GM06990 (cell line): ENCODE measurements at regions not wholly inside any gene's neighbourhood (a gene's known extent, or its start where the extent isn't known, plus 50 kb on each side); places are given as distances from the start of the nearest gene placed in this dataset.
"Not testable (repeated sequence)": the region's sequence is repeated elsewhere in the genome, so short reads cannot be mapped to it uniquely, and the experiment has no call there.

ENCODE experiments used
- DNase-seq: peaks from one replicate; pipeline ENCODE4 v3.0.0-alpha.2; 2011; ENCODE audit not compliant: insufficient read length; ENCODE audit errors: extremely low read depth
- H3K27me3 ChIP-seq: replicated peaks from 2 replicates; pipeline ENCODE4 v1.6.0; 2011; ENCODE audit warnings: low read length; ENCODE audit not compliant: control insufficient read depth, insufficient read depth
- H3K36me3 ChIP-seq: 2 replicates; pipeline ENCODE4 v1.5.1; 2011; ENCODE audit warnings: low read length; ENCODE audit not compliant: control insufficient read depth, insufficient read depth
- H3K4me3 ChIP-seq: replicated peaks from 2 replicates; pipeline ENCODE4 v1.5.1; 2011; ENCODE audit warnings: low read depth, mild to moderate bottlenecking, control low read depth, low read length
- TF ChIP-seq, protein P1 (sequence below): IDR thresholded peaks from 2 replicates; pipeline ENCODE4 v1.5.1; 2011; ENCODE audit warnings: low read length, control low read depth, mild to moderate bottlenecking, inconsistent platforms; ENCODE audit not compliant: insufficient read depth, poor library complexity, severe bottlenecking

DNA sequence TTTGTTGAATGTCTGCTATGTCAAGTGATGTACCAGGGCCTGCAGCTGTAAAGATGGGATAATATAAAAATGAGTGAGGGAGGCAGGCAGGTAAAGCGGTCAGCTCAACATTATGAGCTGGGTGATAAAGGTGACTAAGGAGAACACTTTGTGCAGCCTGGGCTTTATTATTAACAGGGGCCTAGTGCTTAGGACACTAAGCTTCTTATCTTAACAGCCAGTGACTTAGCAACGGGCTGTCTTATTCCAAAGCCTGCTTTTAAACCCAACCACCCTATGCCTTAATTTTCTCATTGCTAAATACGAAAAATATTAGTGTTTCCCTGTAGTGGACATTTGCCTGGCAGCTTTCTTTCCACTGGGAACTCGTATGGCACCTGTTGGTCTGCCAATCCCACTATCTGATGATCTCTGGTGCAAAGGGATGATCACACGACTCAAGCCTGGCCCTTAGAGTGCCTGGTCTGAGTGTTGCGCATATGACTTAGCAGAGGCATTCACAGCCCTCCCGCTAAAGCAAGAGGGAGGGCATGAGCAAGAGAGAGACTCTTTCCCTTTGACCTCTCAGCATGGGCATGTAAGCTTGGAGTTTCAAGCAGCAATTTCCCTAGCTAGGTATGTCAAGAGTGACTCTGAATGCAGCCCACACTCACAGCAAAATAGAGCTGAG is 98.6 kb upstream of the PAPPA2 start:
- H3K27me3 ChIP-seq: no peaks in the 10 kb centered on the region; the same call in 1 of the 2 replicates
- TF ChIP-seq, protein P1, sequence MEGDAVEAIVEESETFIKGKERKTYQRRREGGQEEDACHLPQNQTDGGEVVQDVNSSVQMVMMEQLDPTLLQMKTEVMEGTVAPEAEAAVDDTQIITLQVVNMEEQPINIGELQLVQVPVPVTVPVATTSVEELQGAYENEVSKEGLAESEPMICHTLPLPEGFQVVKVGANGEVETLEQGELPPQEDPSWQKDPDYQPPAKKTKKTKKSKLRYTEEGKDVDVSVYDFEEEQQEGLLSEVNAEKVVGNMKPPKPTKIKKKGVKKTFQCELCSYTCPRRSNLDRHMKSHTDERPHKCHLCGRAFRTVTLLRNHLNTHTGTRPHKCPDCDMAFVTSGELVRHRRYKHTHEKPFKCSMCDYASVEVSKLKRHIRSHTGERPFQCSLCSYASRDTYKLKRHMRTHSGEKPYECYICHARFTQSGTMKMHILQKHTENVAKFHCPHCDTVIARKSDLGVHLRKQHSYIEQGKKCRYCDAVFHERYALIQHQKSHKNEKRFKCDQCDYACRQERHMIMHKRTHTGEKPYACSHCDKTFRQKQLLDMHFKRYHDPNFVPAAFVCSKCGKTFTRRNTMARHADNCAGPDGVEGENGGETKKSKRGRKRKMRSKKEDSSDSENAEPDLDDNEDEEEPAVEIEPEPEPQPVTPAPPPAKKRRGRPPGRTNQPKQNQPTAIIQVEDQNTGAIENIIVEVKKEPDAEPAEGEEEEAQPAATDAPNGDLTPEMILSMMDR: no peak
- no peak overlapping the region for H3K4me3 ChIP-seq
- no peak for DNase-seq
- H3K36me3 ChIP-seq: no peaks in the 10 kb centered on the region

DNA sequence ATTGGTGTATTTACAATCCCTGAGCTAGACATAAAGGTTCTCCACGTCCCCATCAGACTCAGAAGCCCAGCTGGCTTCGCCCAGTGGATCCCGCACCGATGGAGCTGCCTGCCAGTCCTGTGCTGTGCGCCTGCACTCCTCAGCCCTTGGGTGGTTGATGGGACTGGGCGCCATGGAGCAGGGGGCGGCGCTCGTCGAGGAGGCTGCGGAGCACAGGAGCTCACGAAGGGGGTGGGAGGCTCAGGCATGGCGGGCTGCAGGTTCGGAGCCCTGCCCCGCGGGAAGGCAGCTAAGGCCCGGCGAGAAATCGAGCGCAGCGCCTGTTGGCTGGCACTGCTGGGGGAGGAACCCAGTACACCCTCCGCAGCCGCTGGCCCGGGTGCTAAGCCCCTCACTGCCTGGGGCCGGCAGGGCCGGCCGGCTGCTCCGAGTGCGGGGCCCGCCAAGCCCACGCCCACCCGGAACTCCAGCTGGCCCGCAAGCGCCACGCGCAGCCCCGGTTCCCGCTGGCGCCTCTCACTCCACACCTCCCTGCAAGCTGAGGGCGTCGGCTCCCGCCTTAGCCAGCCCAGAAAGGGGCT is 113.8 kb upstream of the PAPPA2 start:
- H3K36me3 ChIP-seq, DNase-seq, H3K4me3 ChIP-seq, H3K27me3 ChIP-seq: not testable (repeated sequence)

DNA sequence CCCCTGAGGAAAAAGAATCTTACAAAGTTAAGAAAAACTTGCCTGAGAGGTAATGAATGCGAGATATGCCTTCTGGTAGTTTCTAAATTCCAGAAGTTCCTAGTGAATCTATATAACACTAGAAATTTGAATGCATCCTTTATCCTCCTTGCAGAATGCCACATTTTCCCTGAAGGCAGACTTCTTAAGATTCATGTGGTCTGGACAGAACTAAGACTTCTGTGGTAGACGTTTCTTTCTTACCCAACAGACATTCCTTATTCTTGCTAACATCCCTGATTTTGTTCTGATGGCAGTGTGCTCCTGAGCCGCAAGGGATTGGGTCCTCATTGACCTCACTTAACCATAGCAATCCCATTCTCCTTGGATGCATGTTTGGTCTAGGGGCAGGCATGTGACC is 121.3 kb upstream of the PAPPA2 start:
- Histone ChIP-seq H3K36me3 (no peaks in the 10 kb centered on the region), H3K4me3 (no peak overlapping the region), H3K27me3 (no peaks in the 10 kb centered on the region)
- TF ChIP-seq, protein P1: no peak
- DNase-seq: no peak

DNA sequence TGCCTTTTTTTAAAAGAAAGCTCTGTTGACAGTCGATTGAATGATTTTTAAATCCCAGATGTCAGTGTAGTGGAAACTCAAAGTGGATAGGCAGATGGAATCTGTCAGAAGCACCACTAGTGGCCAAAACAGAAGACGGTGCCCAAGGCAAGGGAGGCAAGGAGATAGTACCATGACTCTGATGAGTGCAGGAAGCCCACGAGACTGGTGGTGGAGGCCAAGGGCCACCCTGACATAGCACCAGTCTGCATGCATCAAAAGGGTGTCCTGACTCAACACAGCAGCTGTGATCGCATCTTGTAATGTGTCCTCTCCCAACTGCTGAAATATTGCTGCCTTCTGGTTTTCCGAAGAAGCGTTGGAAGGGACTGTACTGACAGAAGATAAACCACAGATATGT is 124.1 kb upstream of the PAPPA2 start:
- Histone ChIP-seq H3K36me3 (no peaks in the 10 kb centered on the region), H3K4me3 (no peak overlapping the region), H3K27me3 (no peaks in the 10 kb centered on the region)
- DNase-seq: no peak
- TF ChIP-seq, protein P1: no peak

DNA sequence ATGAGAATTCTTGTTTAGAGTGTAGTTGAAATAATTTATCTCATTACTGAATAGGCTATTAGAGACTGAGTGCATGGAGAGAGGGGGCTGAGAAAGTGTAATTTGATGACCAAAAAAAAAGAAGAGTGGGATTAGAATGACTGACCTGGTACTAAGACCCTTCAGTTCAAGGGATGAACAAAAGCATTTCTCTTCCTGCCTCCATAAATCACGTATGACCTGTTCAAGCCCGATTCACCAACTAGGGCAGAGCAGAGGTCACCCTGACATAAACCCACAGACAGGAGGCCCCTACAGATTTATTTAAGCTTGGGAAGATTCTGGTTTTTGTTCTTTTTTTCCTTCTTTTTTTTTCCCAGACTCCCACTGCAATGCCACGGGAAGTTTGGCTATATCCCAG is 123.7 kb upstream of the COP1 start:
- Histone ChIP-seq H3K27me3 (no peaks in the 10 kb centered on the region), H3K4me3 (no peak overlapping the region), H3K36me3 (no peaks in the 10 kb centered on the region)
- DNase-seq: no peak
- TF ChIP-seq, protein P1: no peak

DNA sequence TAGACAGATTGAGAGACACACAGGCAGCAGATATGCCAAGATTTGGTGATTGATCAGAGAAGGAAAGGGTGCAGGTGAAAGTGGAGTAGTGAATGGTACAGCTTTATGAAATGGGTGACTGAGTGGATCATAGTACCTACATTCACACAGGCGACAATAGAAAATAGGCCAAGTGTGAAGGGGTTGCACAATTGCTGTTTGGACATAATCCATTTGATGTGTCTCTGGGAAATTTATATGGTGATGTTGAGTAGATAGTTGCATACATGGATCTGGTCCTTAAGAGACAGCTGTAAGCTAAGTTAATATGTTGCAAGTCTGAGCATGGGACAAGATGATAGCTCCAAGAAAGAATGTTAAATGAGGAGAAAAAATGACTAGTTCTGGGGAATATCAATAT is 118.6 kb upstream of the COP1 start:
- Histone ChIP-seq H3K4me3 (no peak overlapping the region), H3K27me3 (no peaks in the 10 kb centered on the region), H3K36me3 (no peaks in the 10 kb centered on the region)
- TF ChIP-seq, protein P1: no peak
- no peak for DNase-seq
